Endodermal cell (in vitro differentiated cells): ENCODE measurements at regions not wholly inside any gene's neighbourhood (a gene's known extent, or its start where the extent isn't known, plus 50 kb on each side); places are given as distances from the start of the nearest gene placed in this dataset.

Experiments
- DNase-seq: peaks from one replicate; pipeline ENCODE4 v3.0.0-alpha.2; 2017
- H3K27ac ChIP-seq: 2 replicates; pipeline ENCODE4 v1.5.1; 2013; ENCODE audit warnings: mild to moderate bottlenecking, low read depth, low read length, moderate library complexity
- H3K27me3 ChIP-seq: 2 replicates; pipeline ENCODE4 v1.6.1; 2013; ENCODE audit warnings: mild to moderate bottlenecking, low read length, moderate library complexity; ENCODE audit not compliant: insufficient read depth, control insufficient read depth, poor library complexity, severe bottlenecking
- H3K36me3 ChIP-seq: 2 replicates; pipeline ENCODE4 v1.7.0; 2013; ENCODE audit warnings: mild to moderate bottlenecking, low read length, moderate library complexity; ENCODE audit not compliant: control insufficient read depth, insufficient read depth
- H3K4me1 ChIP-seq: one replicate; pipeline ENCODE4 v1.7.0; 2013; ENCODE audit warnings: low read length; ENCODE audit not compliant: control insufficient read depth, insufficient read depth
- H3K4me3 ChIP-seq: 2 replicates; pipeline ENCODE4 v1.5.1; 2013; ENCODE audit warnings: mild to moderate bottlenecking, low read length, moderate library complexity
- H3K9ac ChIP-seq: 2 replicates; pipeline ENCODE4 v1.6.1; 2013; ENCODE audit warnings: mild to moderate bottlenecking, low read length, moderate library complexity; ENCODE audit not compliant: poor library complexity, severe bottlenecking; ENCODE audit errors: extremely low read depth
- H3K9me3 ChIP-seq: 2 replicates; pipeline ENCODE4 v1.6.1; 2013; ENCODE audit warnings: mild to moderate bottlenecking, low read length, moderate library complexity; ENCODE audit not compliant: control insufficient read depth
- H3K27ac Mint-ChIP-seq: 2 replicates; pipeline ENCODE4 v1.8.0; 2020; ENCODE audit warnings: mixed read lengths
- H3K27me3 Mint-ChIP-seq: 2 replicates; pipeline ENCODE4 v1.8.0; 2021; ENCODE audit warnings: mild to moderate bottlenecking, mixed read lengths; ENCODE audit not compliant: insufficient read depth
- H3K36me3 Mint-ChIP-seq: 2 replicates; pipeline ENCODE4 v1.8.0; 2020; ENCODE audit warnings: low read depth, mixed read lengths
- H3K4me1 Mint-ChIP-seq: 2 replicates; pipeline ENCODE4 v1.8.0; 2020; ENCODE audit warnings: mixed read lengths
- H3K4me3 Mint-ChIP-seq: 2 replicates; pipeline ENCODE4 v1.8.0; 2020; ENCODE audit warnings: mild to moderate bottlenecking, moderate library complexity, mixed read lengths
- H3K9me3 Mint-ChIP-seq: 2 replicates; pipeline ENCODE4 v1.8.0; 2020; ENCODE audit warnings: mild to moderate bottlenecking, mixed read lengths
- WGBS, 2 experiments: methylation state at CpG; one replicate each; pipeline versions ENCODE4 v1.1.5 to v1.1.7; 2013; ENCODE audit warnings: missing lambda C conversion rate in 2 of 2, mixed read lengths in 1 of 2; ENCODE audit not compliant: insufficient coverage in 1 of 2, insufficient read length in 1 of 2; 5-methylcytosine and 5-hydroxymethylcytosine counted together
- TF ChIP-seq, protein P1 (sequence below): fragments of 200-600 bp; sonication (generic); conservative IDR thresholded peaks from 2 replicates; pipeline ENCODE4 v1.5.0; 2021; ENCODE audit warnings: antibody characterized with exemption, mild to moderate bottlenecking

DNA sequence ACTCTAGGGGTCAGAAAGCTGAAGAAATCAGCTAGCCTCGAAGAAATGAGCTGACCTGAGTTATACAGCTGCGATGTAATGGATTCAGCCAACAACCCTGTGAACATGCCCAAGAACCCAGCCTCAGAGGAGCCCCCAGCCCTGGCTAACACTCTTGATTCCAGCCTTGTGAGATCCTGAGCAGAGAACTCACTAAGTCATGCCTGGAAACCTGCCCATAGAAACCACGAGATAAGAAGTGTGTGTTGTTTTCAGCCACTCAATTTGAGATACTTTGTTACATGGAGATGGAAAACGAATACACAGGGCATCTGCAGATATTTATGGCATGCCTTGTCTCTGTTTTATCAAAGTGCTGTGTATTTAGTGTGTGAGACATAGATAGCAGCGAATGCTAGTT, 265.2 kb downstream of the QKI start:
- Mint-ChIP-seq H3K9me3 (no peaks in the 10 kb centered on the region), H3K27ac (no peak overlapping the region), H3K36me3 (no peaks in the 10 kb centered on the region), H3K27me3 (peaks cover 7% of the 10 kb centered on the region), H3K4me3 (no peak overlapping the region), H3K4me1 (no peaks in the 10 kb centered on the region)
- Histone ChIP-seq H3K27me3 (no peaks in the 10 kb centered on the region), H3K9ac (no peak overlapping the region), H3K9me3 (peaks cover 3% of the 10 kb centered on the region), H3K36me3 (no peaks in the 10 kb centered on the region), H3K27ac (no peak overlapping the region), H3K4me3 (no peak overlapping the region), H3K4me1 (no peaks in the 10 kb centered on the region)
- 91 to 94% methylated on average over 5 of the region's 5 CpGs for WGBS, 2 experiments
- TF ChIP-seq, protein P1, sequence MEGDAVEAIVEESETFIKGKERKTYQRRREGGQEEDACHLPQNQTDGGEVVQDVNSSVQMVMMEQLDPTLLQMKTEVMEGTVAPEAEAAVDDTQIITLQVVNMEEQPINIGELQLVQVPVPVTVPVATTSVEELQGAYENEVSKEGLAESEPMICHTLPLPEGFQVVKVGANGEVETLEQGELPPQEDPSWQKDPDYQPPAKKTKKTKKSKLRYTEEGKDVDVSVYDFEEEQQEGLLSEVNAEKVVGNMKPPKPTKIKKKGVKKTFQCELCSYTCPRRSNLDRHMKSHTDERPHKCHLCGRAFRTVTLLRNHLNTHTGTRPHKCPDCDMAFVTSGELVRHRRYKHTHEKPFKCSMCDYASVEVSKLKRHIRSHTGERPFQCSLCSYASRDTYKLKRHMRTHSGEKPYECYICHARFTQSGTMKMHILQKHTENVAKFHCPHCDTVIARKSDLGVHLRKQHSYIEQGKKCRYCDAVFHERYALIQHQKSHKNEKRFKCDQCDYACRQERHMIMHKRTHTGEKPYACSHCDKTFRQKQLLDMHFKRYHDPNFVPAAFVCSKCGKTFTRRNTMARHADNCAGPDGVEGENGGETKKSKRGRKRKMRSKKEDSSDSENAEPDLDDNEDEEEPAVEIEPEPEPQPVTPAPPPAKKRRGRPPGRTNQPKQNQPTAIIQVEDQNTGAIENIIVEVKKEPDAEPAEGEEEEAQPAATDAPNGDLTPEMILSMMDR: no peak
- no peak for DNase-seq

DNA sequence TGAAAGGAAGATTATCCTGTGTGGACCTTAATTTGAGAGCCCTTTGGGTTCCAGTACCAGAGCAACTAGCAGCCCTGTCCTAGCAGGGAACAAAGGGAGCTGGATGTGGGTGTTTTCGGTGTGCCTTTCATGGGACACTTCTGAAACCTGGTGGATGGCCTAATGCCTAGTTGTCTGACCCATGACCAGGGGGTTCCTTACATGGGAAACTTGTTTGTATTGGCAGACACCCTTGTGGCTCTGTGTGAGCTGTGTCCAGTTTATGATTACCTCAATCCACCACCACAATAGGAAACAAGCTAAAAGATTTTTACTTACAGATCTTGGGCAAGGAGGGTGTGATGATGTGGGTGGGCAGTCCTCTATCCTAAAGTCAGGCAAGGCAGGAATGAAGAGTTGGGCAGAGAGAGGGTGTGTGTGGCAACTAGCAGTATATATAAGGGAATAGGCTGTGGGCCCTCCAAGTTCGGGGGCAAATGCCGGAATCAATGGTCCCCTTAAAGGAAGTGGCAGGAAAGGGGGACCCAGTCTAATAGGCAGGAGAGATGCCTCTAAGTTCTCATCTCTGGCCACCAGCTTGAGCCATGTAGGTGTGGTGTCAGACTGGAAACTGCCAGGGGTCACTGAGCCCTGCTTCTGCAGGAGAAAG, 264.6 kb downstream of the QKI start:
- TF ChIP-seq, protein P1: no peak
- H3K36me3 ChIP-seq: no peaks in the 10 kb centered on the region
- no peaks in the 10 kb centered on the region for H3K4me1 ChIP-seq
- peaks cover 3% of the 10 kb centered on the region for H3K9me3 ChIP-seq
- DNase-seq: no peak
- no peak overlapping the region for H3K27ac ChIP-seq
- Mint-ChIP-seq H3K27ac (no peak overlapping the region), H3K4me3 (no peak overlapping the region), H3K36me3 (no peaks in the 10 kb centered on the region), H3K9me3 (no peaks in the 10 kb centered on the region), H3K4me1 (no peaks in the 10 kb centered on the region), H3K27me3 (peaks cover 4% of the 10 kb centered on the region)
- H3K27me3 ChIP-seq: no peaks in the 10 kb centered on the region
- no peak overlapping the region for H3K9ac ChIP-seq
- H3K4me3 ChIP-seq: no peak overlapping the region
- WGBS, 2 experiments: 89 to 100% methylated on average over 3 of the region's 3 CpGs

DNA sequence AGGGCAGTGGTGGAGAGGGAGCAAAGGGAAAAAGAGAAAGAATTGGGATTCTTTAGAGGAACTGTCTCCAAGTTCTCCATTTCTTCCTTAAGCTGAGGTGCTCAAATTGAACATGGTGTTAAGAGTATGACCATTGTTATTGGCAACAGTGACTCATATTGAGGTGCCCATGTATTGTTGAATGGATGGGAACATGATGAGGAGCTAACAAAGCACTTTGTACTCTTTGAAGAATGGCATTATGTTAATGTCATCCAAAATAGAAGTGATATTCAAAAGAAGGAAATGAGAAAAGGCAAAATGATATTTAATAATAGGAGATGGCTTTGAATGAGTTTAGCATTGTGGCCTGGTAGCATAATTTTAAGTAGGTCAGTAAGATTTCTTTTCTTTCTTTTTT, 261.1 kb downstream of the QKI start:
- DNase-seq: no peak
- no peaks in the 10 kb centered on the region for H3K27me3 Mint-ChIP-seq
- Histone ChIP-seq H3K9me3 (no peaks in the 10 kb centered on the region), H3K27ac (no peak overlapping the region), H3K9ac (no peak overlapping the region), H3K27me3 (no peaks in the 10 kb centered on the region), H3K36me3 (no peaks in the 10 kb centered on the region), H3K4me3 (no peak overlapping the region), H3K4me1 (no peaks in the 10 kb centered on the region)
- H3K36me3 Mint-ChIP-seq: no peaks in the 10 kb centered on the region
- TF ChIP-seq, protein P1: no peak
- no peaks in the 10 kb centered on the region for H3K4me1 Mint-ChIP-seq
- no peak overlapping the region for H3K4me3 Mint-ChIP-seq
- no peaks in the 10 kb centered on the region for H3K9me3 Mint-ChIP-seq
- H3K27ac Mint-ChIP-seq: no peak overlapping the region
